ENCODE measurements at regions not wholly inside any gene's neighbourhood (a gene's known extent, or its start where the extent isn't known, plus 50 kb on each side); places are given as distances from the start of the nearest gene placed in this dataset.
"Not testable (repeated sequence)": the region's sequence is repeated elsewhere in the genome, so short reads cannot be mapped to it uniquely, and the experiment has no call there.

GRCh38 chr11:34001557-34002064, 49.9 kb upstream of the CAPRIN1 start:
- in situ Hi-C loops (cut with HindIII; ENCODE audit: low pct_ligation_motif_present, low sequenced_read_pairs), result no loop called here
- Histone ChIP-seq H3K36me3 (replicated peaks) (no peaks in the 10 kb centered on the region), H3K27me3 (replicated peaks) (peaks cover 10% of the 10 kb centered on the region), H3K4me3 (ENCODE audit: low read depth, low read length) (no peak overlapping the region), H3K27ac (no peak overlapping the region)
- no peak for TF ChIP-seq CTCF (IDR thresholded peaks at IDR 0.05; ENCODE audit: low read depth, low read length, missing control alignments)
- DNase-seq, result no peak

GRCh38 chr11:33999393-33999792, 52.1 kb upstream of the CAPRIN1 start:
- H3K36me3 ChIP-seq (replicated peaks), result no peaks in the 10 kb centered on the region
- in situ Hi-C loops (cut with HindIII; ENCODE audit: low pct_ligation_motif_present, low sequenced_read_pairs), result no loop called here
- H3K4me3 ChIP-seq (ENCODE audit: low read depth, low read length), result no peak overlapping the region
- peaks cover 2% of the 10 kb centered on the region for H3K27me3 ChIP-seq (replicated peaks)
- no peak for DNase-seq
- H3K27ac ChIP-seq, result no peak overlapping the region
- TF ChIP-seq CTCF (IDR thresholded peaks at IDR 0.05; ENCODE audit: low read depth, low read length, missing control alignments), result no peak

GRCh38 chr11:33997584-33998251, 53.8 kb upstream of the CAPRIN1 start:
- H3K4me3 ChIP-seq (ENCODE audit: low read depth, low read length), result no peak overlapping the region
- in situ Hi-C loops (cut with HindIII; ENCODE audit: low pct_ligation_motif_present, low sequenced_read_pairs), result no loop called here
- no peak for DNase-seq

GRCh38 chr11:33996498-33997454, 54.8 kb upstream of the CAPRIN1 start:
- in situ Hi-C loops (cut with HindIII; ENCODE audit: low pct_ligation_motif_present, low sequenced_read_pairs), result no loop called here
- no peaks in the 10 kb centered on the region for H3K36me3 ChIP-seq (replicated peaks)
- no peak overlapping the region for H3K27ac ChIP-seq
- peak; percentile 77 for DNase-seq
- H3K4me3 ChIP-seq (ENCODE audit: low read depth, low read length), result peak overlapping the region; percentile 0
- no peaks in the 10 kb centered on the region for H3K27me3 ChIP-seq (replicated peaks)
- TF ChIP-seq CTCF (IDR thresholded peaks at IDR 0.05; ENCODE audit: low read depth, low read length, missing control alignments), result peak; percentile 88

More at GRCh38 chr11:33997584-33998251, 53.8 kb upstream of the CAPRIN1 start:
- no peak for TF ChIP-seq CTCF (IDR thresholded peaks at IDR 0.05; ENCODE audit: low read depth, low read length, missing control alignments)
- no peaks in the 10 kb centered on the region for H3K27me3 ChIP-seq (replicated peaks)
- H3K36me3 ChIP-seq (replicated peaks), result no peaks in the 10 kb centered on the region
- no peak overlapping the region for H3K27ac ChIP-seq

GRCh38 chr11:33994937-33995336, 56.6 kb upstream of the CAPRIN1 start:
- Histone ChIP-seq H3K27ac (no peak overlapping the region), H3K27me3 (replicated peaks) (no peaks in the 10 kb centered on the region), H3K36me3 (replicated peaks) (no peaks in the 10 kb centered on the region), H3K4me3 (ENCODE audit: low read depth, low read length) (no peak overlapping the region)
- TF ChIP-seq CTCF (IDR thresholded peaks at IDR 0.05; ENCODE audit: low read depth, low read length, missing control alignments), result no peak
- in situ Hi-C loops (cut with HindIII; ENCODE audit: low pct_ligation_motif_present, low sequenced_read_pairs), result no loop called here
- no peak for DNase-seq

GRCh38 chr11:33991136-33991535, 60.4 kb upstream of the CAPRIN1 start:
- in situ Hi-C loops (cut with HindIII; ENCODE audit: low pct_ligation_motif_present, low sequenced_read_pairs); H3K27ac ChIP-seq; H3K4me3 ChIP-seq (ENCODE audit: low read depth, low read length); H3K36me3 ChIP-seq (replicated peaks); H3K27me3 ChIP-seq (replicated peaks); DNase-seq: not testable (repeated sequence)

- H3K27me3 ChIP-seq (replicated peaks); DNase-seq; H3K27ac ChIP-seq; in situ Hi-C loops (cut with HindIII; ENCODE audit: low pct_ligation_motif_present, low sequenced_read_pairs); H3K4me3 ChIP-seq (ENCODE audit: low read depth, low read length); H3K36me3 ChIP-seq (replicated peaks): not testable (repeated sequence)
Observed at GRCh38 chr11:33990131-33990530, 61.4 kb upstream of the CAPRIN1 start.
